ENCODE measurements at regions not wholly inside any gene's neighbourhood (a gene's known extent, or its start where the extent isn't known, plus 50 kb on each side); places are given as distances from the start of the nearest gene placed in this dataset.

- TF ChIP-seq CTCF (IDR thresholded peaks at IDR 0.05) = no peak
- no peak for TF ChIP-seq POLR2A (IDR thresholded peaks at IDR 0.05)
Observed at GRCh38 chr7:41114691-41115090, 588.2 kb downstream of the INHBA start.
